Heart left ventricle (tissue), 16 donors: ENCODE measurements at regions not wholly inside any gene's neighbourhood (a gene's known extent, or its start where the extent isn't known, plus 50 kb on each side); places are given as distances from the start of the nearest gene placed in this dataset.

Source experiments
- ATAC-seq, 4 donors: fragments of 200-7000 bp; cut with Tn5 transposase; one replicate each; pipeline ENCODE4 v1.9.1; 2020 to 2022; ENCODE audit warnings: moderate library complexity in 4 of 4, mild to moderate bottlenecking in 3 of 4, moderate number of reproducible peaks in 1 of 4
- DNase-seq, 5 donors: peaks; one replicate each; pipeline ENCODE4 v3.0.0-alpha.2; 2020
- H3K27ac ChIP-seq, 12 donors: fragments of 200-600 bp; sonication (generic) in 4 of 12; one replicate each; pipeline versions ENCODE4 v1.5.0 to v1.8.0; 2016 to 2022; ENCODE audit warnings: mild to moderate bottlenecking in 2 of 12
- H3K27me3 ChIP-seq, 9 donors: fragments of 200-600 bp; sonication (generic) in 2 of 9; one replicate each; pipeline versions ENCODE4 v1.5.1 to v1.8.0; 2016 to 2022; ENCODE audit warnings: mild to moderate bottlenecking in 3 of 9
- H3K36me3 ChIP-seq, 9 donors: fragments of 200-600 bp; sonication (generic) in 2 of 9; one replicate each; pipeline versions ENCODE4 v1.5.0 to v1.8.0; 2018 to 2022; ENCODE audit warnings: mild to moderate bottlenecking in 2 of 9
- H3K4me1 ChIP-seq, 12 donors: fragments of 200-600 bp; sonication (generic) in 4 of 12; one replicate each; pipeline versions ENCODE4 v1.5.0 to v1.8.0; 2016 to 2022; ENCODE audit warnings: mild to moderate bottlenecking in 3 of 12
- H3K4me3 ChIP-seq, 12 donors: fragments of 200-600 bp; sonication (generic) in 4 of 12; one replicate each; pipeline versions ENCODE4 v1.5.0 to v1.8.0; 2017 to 2022; ENCODE audit warnings: mild to moderate bottlenecking in 9 of 12, moderate library complexity in 4 of 12
- H3K9me3 ChIP-seq, 12 donors: fragments of 200-600 bp; sonication (generic) in 4 of 12; one replicate each; pipeline versions ENCODE4 v1.5.0 to v1.8.0; 2016 to 2022; ENCODE audit warnings: mild to moderate bottlenecking in 1 of 12
- CTCF ChIP-seq, 12 donors: fragments of 200-600 bp; sonication (generic) in 4 of 12; IDR thresholded peaks; one replicate each; pipeline versions ENCODE4 v1.5.0 to v1.8.0; 2018 to 2022; ENCODE audit warnings: antibody characterized with exemption in 12 of 12, mild to moderate bottlenecking in 5 of 12
- POLR2A ChIP-seq, 2 donors: fragments of 450-650 bp; IDR thresholded peaks; one replicate each; pipeline ENCODE4 v1.6.1; 2017; ENCODE audit warnings: antibody characterized with exemption in 2 of 2, mild to moderate bottlenecking in 2 of 2, moderate library complexity in 2 of 2
- WGBS, 4 donors: extraction: QIAGEN DNeasy Blood & Tissue Kit in 2 of 4; methylation state at CpG; one replicate each; pipeline versions ENCODE4 v1.1.5 to v1.1.7; 2013 to 2018; 5-methylcytosine and 5-hydroxymethylcytosine counted together
- intact Hi-C, 10 donors: fragments of 100-400 bp; cut with DNase I; formaldehyde crosslinking; loops; one replicate each; pipeline versions ENCODE4 v1.11.1 to v1.14.2; 2022
- donor health status: ischemic (EF 13 %, LVEDD 7.1; RV severe dilation, severe dysfunction).
- donor health status: healthy with polysubstance abuse.
- donor health status: DM: no; HTN: yes; CAD: no.
- donor health status: DM: no; HTN: no; CAD: no.
- donor health status: ischemic (EF 25% LVEDD 6.9; RV normal size, moderate dysfunction).
- donor health status: ischemic (EF 25% LVEDD 5.7; RV mildly dilated, moderate dysfunction).
- donor health status: healthy.
- donor health status: DM: yes; HTN: yes; CAD: no.
- donor health status: ischemic (EF 35%, LVEDD 5.7; RV mildly dilated, moderate dysfunction).
- donor health status: nonischemic (EF 11% LVEDD 7.7; RV severe dilation, severe dysfunction).
- donor health status: DM: yes; HTN: yes; CAD: no.
- donor health status: PGD.
- donor health status: ischemic (EF 29% LVEDD 5.4; RV normal size, mild dysfunction).
- donor health status: nonischemic (EF 23%, LVEDD 6.1; RV moderate dilation, normal function).

GRCh38 chr7:21067216-21067615 is 280.5 kb upstream of the SP8 start:
- H3K27me3 ChIP-seq, result no peaks in the 10 kb centered on the region
- DNase-seq (no peak), ATAC-seq (no peak)
- no peaks in the 10 kb centered on the region for H3K4me1 ChIP-seq
- H3K4me3 ChIP-seq, result no peak overlapping the region
- 70 to 79% (median 76%) methylated on average over 4 of the region's 4 CpGs for WGBS, 4 donors
- TF ChIP-seq POLR2A (IDR thresholded peaks at IDR 0.05), result no peak
- no peak for TF ChIP-seq CTCF (IDR thresholded peaks at IDR 0.05)
- intact Hi-C loops, result no loop called here
- H3K27ac ChIP-seq, result no peak overlapping the region
- peaks cover 0 to 4% (median 0%) of the 10 kb centered on the region in 12 donors for H3K9me3 ChIP-seq
- H3K36me3 ChIP-seq, result no peaks in the 10 kb centered on the region

GRCh38 chr7:21070571-21071090 is 283.9 kb upstream of the SP8 start:
- Histone ChIP-seq H3K9me3 (no peaks in the 10 kb centered on the region), H3K36me3 (no peaks in the 10 kb centered on the region), H3K27ac (no peak overlapping the region), H3K4me3 (no peak overlapping the region), H3K4me1 (no peaks in the 10 kb centered on the region), H3K27me3 (no peaks in the 10 kb centered on the region)
- DNase-seq, result no peak
- ATAC-seq, result no peak
- intact Hi-C loops, result no loop called here
- WGBS, 4 donors, result 77 to 89% (median 85%) methylated on average over 1 of the region's 1 CpG
- TF ChIP-seq CTCF (IDR thresholded peaks at IDR 0.05) (no peak), POLR2A (IDR thresholded peaks at IDR 0.05) (no peak)

GRCh38 chr7:21071561-21072501 is 285.1 kb upstream of the SP8 start:
- intact Hi-C loops, result no loop called here
- Histone ChIP-seq H3K9me3 (no peaks in the 10 kb centered on the region), H3K4me3 (no peak overlapping the region)

More at GRCh38 chr7:21071561-21072501, 285.1 kb upstream of the SP8 start:
- DNase-seq, result no peak
- Histone ChIP-seq H3K36me3 (no peaks in the 10 kb centered on the region), H3K27me3 (peaks cover 0 to 3% (median 0%) of the 10 kb centered on the region in 9 donors), H3K4me1 (no peaks in the 10 kb centered on the region), H3K27ac (no peak overlapping the region)
- WGBS, 4 donors, result 40 to 70% (median 52%) methylated on average over 3 of the region's 3 CpGs
- ATAC-seq, result no peak
- no peak for TF ChIP-seq CTCF (IDR thresholded peaks at IDR 0.05)
- TF ChIP-seq POLR2A (IDR thresholded peaks at IDR 0.05), result no peak
